Gastrocnemius medialis (tissue), 4 donors: ENCODE measurements at regions not wholly inside any gene's neighbourhood (a gene's known extent, or its start where the extent isn't known, plus 50 kb on each side); places are given as distances from the start of the nearest gene placed in this dataset.

ENCODE experiments used
- POLR2A ChIP-seq, 2 donors: fragments of 450-650 bp; IDR thresholded peaks; one replicate each; pipeline ENCODE4 v1.6.1; 2017; ENCODE audit warnings: antibody characterized with exemption in 2 of 2, mild to moderate bottlenecking in 2 of 2, moderate library complexity in 2 of 2
- TF ChIP-seq, protein P1 (sequence below), 5 experiments: fragments of 450-650 bp in 3 of 5; fragments of 200-600 bp in 2 of 5; sonication (generic) in 2 of 5; IDR thresholded peaks in 4 of 5; conservative IDR thresholded peaks in 1 of 5; 1 replicate in 4 of 5; 2 replicates in 1 of 5; pipeline ENCODE4 v1.5.1; 2016 to 2019; ENCODE audit warnings: antibody characterized with exemption in 5 of 5, mild to moderate bottlenecking in 3 of 5, moderate library complexity in 3 of 5

- TF ChIP-seq, protein P1, sequence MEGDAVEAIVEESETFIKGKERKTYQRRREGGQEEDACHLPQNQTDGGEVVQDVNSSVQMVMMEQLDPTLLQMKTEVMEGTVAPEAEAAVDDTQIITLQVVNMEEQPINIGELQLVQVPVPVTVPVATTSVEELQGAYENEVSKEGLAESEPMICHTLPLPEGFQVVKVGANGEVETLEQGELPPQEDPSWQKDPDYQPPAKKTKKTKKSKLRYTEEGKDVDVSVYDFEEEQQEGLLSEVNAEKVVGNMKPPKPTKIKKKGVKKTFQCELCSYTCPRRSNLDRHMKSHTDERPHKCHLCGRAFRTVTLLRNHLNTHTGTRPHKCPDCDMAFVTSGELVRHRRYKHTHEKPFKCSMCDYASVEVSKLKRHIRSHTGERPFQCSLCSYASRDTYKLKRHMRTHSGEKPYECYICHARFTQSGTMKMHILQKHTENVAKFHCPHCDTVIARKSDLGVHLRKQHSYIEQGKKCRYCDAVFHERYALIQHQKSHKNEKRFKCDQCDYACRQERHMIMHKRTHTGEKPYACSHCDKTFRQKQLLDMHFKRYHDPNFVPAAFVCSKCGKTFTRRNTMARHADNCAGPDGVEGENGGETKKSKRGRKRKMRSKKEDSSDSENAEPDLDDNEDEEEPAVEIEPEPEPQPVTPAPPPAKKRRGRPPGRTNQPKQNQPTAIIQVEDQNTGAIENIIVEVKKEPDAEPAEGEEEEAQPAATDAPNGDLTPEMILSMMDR (IDR thresholded peaks at IDR 0.05 in 4 of 5, conservative IDR thresholded peaks at IDR 0.05 in 1 of 5) = no peak
- TF ChIP-seq POLR2A (IDR thresholded peaks at IDR 0.05) = no peak
Measured at GRCh38 chr5:82489683-82490082, 211.5 kb upstream of the RPS23 start.
